Posterior cingulate gyrus (tissue), 11 donors: ENCODE measurements at regions not wholly inside any gene's neighbourhood (a gene's known extent, or its start where the extent isn't known, plus 50 kb on each side); places are given as distances from the start of the nearest gene placed in this dataset.

Experiments
- DNase-seq, 10 donors: peaks; one replicate each; pipeline versions ENCODE4 v3.0.0 to v3.0.0-alpha.2; 2020 to 2021; ENCODE audit warnings: mixed read lengths in 3 of 10
- intact Hi-C: fragments of 100-400 bp; cut with DNase I; formaldehyde crosslinking; loops from one replicate; pipeline ENCODE4 v1.15.1; 2023

DNA sequence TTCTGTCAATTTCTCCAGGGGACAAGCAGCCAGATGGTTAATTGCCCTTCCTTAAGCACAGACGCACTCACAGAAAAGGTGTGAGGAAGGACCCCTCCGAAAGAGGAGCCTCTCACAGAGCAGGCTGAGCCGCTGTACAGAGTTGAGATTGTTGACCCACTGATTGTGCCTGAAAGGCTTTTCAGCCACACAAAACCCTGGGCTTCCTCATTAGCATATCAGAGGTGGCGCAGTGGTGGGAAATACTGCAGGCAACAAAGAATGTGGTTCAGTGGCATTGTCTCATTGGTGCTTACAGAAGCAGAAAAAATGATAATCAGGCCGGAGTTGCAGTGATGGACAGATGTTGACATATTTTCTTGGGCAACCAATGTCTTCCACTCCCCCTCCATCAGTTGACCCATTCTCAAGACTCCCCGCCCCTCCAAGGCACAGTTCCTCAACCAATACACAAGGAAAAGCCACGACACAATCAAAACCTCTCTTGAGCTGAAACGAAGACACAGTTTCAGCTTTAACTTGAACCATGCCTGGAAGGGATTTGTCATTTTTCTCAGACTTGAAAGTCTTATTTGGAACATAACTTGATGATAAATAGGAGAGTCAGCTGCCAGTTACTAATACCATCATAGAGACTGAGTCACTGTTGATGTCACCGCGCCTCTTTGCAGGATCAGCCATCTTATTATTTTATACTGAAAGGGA lies 53.1 kb downstream of the ATXN3L start:
- DNase-seq = no peak
- intact Hi-C loops = no loop called here

DNA sequence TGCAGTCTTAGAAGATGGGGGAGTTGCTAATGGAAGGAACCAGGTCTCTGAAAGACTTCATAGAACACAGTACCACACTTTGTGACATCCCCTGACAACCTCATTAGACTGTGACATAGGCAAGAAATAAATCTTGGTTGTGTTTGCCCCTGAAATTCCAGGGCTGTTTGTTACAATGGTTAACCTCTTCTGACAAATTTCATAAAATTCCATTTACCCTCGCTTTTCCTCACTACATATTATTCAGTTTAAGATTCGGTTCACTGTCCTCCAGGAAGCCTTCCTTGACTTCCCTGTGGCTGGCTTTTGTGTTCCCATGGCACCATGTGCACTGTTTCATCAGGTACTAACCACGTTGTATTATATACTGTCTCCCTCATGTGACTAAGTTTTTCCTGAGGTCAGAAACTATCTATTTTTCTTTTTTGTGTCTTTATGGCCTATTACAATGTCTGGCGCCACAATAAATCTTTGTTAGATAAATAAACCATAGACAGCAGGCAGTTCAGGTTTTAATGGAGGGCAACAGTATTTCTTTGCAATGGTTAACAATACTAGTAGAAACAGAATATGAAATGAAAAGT lies 54.2 kb downstream of the ATXN3L start:
- intact Hi-C loops = no loop called here
- DNase-seq = no peak

DNA sequence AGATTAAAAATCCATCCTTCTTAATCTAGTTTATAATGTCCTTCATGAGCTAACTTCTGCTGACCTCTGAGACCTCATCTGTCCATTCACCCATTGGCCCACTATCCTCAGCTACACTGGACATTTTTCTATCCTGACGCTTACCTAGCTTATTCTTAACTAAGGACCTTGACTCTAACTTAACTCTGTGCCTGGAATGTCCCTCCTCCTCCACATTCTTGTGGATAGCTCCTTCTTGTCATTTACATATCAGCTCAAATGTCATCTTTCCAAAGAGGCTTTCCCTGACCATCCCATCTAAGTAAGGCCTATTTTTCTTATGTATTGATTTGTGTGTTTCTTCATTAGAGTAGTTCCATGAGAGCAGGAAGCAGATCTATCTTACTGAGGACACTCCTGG lies 54.7 kb downstream of the ATXN3L start:
- no peak for DNase-seq
- intact Hi-C loops = no loop called here

DNA sequence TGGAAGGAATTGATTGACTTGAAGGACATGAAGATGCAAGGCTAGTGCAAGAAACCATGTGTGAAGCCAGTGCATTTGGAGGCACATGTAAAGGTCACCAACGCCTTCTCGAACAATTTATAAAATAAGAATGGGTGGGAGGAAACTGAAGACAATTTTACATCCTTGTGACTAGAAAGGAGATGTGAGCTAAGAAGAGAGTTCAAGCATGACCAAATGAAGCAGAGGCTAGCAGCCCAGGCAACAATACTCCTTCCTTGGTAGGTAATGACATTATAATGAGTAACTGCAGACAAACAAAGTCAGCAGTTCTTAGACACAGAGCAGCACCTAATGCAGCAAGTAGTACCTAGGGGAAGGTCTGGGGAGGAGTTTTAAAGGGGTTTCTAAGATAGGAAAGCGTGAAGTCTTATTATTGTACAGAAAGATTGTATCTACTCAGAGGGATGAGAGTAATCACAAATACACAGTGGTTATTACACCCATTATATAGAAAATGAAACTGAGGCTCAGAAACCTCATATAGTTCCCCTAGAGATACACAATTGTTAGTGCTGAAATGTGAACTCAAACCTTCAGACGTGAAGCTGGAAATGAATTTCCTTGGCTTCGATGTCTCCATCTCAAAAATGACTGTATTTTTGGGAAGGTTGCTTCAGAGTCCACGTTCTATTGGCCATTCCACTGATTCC lies 56.1 kb downstream of the ATXN3L start:
- intact Hi-C loops = no loop called here

DNA sequence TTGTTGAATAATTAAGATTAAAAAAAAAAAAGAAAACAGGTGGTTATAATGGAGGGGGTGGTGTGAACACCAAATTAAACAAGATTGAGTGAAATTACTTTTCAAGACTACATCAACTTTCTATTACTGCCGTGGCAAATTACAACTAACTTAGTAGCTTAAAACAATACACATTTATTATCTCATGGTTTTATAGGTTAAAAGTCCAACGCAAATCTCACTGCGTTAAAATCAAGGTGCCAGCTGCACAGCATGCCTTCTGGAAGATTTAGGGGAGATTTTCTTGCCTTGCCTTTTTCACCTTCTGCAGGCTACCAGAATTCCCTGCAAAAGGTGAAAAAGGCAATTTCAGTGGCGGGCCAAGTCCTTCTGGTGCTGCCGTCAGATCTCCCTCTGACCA lies 58.5 kb downstream of the ATXN3L start:
- DNase-seq = no peak
- intact Hi-C loops = no loop called here

More for the DNA sequence above, 56.1 kb downstream of the ATXN3L start:
- no peak for DNase-seq

DNA sequence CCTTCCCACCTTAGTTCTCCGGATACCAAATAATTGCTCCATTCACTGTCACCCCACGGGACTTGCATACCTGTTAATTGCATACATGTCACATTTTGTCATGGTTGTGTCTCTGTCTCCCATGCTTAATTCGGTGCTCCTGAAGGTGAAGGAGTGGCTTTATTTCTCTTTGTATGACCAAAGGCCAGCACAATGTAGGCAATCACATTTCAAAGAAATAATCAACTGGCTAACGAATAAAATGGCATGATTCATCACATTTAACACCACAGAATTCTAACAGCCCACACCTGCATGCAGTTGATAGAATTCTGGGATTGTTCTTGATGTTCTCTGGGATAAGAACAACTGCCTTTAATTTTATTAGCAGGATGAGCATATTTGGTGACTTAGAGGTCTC lies 59.3 kb downstream of the ATXN3L start:
- DNase-seq = no peak
- intact Hi-C loops = no loop called here

DNA sequence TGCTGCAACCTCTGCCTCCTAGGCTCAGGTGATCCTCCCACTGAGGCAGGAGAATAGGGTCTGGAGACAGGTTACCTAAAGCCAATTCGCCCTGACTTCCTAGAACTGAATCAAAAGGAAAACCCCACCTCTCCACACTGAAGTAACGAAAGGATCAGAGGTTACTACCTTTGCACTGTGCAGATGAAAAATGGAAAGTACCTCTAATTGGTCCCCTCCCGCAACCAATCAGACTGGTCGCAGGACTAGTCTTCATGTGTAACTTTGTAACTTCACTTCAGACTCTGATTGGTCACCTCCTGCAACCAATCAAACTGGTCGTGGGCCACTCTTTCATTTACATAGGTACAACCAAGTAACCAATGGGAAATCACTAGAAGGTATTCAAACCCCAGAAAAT lies 61.1 kb downstream of the ATXN3L start:
- DNase-seq = no peak
- intact Hi-C loops = no loop called here

DNA sequence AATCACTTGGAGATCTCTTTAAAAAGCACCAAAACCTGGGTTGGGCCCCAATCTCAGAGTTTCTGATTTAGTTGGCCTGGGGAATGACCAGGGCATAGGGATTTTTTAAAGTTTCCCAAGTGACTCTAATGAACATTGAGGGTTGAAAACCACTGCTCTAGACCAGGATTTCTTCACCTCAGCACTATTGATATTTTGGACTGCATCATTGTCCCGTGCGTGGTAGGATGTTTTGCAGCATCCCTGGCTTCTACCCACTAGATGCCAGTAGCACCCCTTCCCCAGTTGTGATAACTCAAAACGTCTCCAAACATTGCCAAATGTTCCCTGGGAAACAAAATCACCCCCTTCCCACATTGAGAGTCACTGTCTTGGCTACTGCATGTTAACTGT lies 61.8 kb downstream of the ATXN3L start:
- intact Hi-C loops = no loop called here
- DNase-seq = no peak

DNA sequence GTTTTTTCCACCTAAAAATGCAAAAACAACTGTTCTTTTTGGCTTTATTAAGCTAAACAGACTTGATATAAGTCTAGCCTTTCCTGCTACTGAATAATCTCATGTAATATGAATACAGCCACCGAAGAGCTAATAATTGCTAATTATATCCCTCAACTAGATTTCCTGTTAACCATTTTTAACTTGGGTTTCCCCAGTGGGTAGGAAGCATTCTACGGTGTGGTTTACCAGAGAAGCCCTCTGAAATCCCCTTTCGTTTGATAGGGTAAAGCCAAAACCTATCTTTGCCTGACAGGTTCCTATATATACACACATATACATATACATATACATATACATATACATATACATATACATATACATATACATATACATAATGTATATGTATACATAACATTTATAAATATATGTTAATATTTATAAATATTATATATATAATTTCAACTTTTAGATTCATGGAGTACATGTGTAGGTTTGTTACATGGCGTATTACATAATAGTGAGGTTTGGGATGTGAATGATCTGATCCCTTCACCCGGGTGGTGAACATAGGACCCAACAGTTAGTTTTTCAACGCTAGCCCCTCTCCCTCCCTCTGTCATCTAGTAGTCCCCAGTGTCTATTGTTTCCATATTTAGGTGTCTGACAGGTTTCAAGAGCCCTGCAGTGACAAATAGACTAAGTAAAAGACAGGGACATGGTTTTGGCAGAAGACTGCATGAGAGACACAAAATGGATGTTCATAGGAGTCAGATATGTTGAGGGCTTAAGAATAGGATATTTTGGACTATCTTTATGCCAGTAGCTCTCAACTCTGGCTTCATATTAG lies 62.4 kb downstream of the ATXN3L start:
- intact Hi-C loops = no loop called here
- no peak for DNase-seq

DNA sequence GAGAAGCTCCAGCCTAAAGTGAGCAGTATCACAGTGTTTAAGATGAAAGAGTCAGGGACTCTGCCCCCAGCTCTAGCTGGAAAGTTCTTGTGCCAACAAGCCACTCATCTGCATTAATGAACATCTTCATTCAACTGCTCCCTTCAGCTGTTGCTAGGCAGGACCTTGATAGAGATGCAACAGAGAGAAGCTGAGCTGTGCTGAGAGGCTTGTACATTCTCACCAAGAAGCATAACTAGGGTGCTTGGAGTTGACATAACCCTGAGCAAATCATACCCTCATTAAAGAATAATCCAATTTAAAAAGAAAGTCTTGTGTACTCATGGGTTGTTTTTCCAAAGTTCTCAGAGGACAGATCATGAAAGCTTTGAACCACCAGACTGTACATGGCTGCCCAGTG lies 63.2 kb downstream of the ATXN3L start:
- intact Hi-C loops = no loop called here
- DNase-seq = no peak

DNA sequence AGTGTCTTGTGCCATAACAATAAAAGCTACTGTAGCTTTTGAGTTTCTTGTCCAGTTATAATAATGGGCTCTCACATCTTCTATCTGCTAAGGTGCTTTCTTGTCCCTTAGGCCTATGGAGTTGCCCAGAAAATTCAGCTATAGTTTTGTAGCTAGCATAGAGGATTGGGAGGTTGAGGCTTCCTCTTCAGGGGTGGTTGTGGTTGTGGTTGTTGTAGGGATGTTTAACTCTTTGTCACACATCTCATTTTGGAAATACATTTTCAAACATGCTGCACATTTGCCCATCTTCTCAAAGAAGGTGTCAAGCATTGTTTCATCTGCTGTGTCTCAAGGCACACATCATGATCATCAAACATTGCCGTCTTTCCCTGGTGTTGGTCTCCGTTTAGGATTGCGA lies 65.0 kb downstream of the ATXN3L start:
- no peak for DNase-seq
- intact Hi-C loops = no loop called here

DNA sequence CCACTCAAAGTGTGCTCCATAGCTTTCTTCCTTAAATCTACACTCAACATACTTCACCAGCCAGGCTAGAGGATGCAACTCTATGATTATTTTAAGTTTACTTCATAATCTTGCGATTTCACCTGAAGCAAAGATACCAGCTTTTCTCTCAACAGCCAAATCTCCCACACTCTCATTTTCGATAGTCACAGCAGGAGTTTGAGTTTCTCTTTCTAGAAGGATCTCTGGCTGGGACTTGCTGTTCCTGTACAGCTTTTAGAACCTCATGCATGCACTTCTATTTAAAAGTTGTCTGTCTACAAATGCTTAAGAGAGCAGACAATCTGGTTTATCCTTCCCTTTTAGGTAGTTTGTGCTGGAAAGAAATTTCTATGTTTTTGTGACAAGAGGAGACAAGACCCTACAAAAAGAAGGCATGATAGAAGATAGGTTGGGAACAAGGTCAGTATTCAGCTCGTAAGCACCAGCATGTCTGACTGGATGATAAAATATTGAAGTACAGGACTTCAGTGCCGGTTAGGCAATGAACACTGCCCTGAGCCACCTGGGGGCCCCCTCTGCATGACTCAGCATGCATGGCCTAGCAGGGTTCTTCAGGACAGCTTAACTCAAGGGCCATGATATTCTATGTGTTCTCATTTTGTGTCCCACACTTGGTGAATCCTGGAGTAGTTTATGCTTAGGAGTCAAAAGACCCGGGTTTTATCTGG lies 65.6 kb downstream of the ATXN3L start:
- DNase-seq = peak in 1 of 10 donors; percentile 60
- intact Hi-C loops = no loop called here

DNA sequence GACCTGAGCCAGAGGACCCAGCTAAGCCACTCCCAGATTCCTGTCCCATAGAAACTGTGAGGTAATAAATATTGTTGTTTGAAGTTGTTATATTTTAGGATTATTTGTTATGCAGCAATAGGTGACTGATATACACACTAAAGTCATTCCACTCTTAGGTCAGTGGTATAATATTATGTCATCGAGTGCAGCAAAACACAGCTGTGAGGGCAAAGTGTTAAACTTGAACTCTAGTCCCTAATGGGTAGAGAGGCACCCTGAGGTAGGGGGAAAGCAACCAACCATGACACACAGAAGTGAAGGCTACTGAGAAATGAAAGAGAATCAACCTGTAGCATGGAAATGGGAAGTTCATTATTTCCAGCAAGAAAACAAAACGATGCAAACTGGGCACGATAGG lies 66.6 kb downstream of the ATXN3L start:
- no peak for DNase-seq
- intact Hi-C loops = no loop called here

DNA sequence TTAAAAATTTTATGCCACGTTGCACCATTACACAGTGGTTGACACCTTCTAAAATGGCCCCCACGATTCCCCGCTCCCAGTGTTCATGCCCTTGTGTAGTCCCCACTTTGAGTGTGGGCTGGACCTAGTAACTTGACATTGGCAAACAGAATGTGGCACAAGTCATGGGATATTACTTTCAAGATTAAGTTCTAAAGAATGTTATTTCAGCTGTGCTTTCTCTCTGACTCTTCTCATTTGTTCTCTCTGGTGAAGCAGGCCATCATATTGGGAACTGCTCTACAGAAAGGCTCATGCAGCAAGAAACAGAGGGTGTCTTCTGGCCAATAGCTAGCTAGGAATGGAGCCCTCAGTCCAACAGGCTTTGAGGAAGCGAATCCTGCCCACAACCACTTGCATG lies 67.1 kb downstream of the ATXN3L start:
- intact Hi-C loops = no loop called here
- no peak for DNase-seq

DNA sequence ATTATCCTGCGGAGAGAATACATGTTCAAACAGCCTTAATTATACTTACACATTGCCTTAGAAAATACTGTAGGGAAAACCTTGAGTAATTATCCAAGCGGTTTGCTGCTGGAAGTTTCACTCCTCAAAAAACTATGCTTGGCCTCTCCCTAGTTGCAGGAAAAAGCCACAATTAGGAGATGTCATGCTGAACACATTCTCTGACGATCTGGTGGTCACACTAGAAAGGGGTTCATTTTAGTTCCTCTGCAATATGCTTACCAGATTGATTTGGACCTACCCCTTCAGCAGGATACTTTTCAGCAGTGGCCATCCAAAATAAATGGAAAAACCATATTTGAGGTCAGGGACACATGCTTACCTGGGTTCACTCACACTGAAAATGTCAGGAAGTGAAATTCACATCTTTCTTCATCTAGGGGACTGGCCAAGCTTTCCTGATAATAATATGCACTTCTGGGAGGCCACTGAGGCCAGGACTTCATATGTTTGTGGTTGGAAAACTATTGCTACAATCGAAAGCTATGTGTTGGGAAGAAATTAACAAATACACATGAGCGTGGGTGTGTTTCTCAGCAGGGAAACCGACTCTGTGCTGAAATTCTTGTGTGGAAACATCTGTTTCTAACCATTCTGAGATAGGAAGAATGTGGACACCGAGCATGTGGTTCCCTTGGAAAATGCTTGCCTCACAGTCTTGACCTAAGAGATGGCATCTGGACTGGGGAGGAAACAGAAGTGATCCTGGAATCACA lies 68.8 kb downstream of the ATXN3L start:
- intact Hi-C loops = no loop called here
- no peak for DNase-seq

DNA sequence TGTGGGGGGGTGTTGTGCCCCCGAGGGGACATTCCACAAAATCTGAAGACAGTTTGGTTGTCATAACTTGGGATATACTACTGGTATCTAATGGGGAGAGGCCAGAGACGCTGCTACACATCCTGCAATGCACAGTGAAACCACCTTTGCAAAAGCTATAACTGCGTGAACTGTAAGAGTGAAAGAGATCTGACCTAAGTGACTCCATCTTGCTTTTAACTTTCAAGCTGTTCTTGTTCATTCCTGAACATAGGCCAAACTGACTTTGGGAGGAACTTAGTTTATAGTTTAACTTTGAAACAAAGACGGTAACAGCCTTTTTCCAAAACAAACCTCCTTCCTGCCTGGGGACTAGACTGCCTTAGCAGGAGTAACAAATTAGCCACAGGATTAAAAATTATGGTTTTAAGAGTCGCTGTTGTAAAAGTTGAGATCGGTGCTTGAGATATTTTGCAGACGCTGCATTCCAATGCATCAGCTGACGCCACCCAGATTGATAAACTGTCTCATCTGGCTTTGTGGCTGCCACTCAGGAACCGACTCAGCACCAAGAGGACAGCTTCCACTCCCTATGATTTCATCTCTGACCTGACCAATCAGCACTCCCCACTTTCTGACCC lies 70.9 kb downstream of the ATXN3L start:
- DNase-seq = no peak
- intact Hi-C loops = no loop called here

DNA sequence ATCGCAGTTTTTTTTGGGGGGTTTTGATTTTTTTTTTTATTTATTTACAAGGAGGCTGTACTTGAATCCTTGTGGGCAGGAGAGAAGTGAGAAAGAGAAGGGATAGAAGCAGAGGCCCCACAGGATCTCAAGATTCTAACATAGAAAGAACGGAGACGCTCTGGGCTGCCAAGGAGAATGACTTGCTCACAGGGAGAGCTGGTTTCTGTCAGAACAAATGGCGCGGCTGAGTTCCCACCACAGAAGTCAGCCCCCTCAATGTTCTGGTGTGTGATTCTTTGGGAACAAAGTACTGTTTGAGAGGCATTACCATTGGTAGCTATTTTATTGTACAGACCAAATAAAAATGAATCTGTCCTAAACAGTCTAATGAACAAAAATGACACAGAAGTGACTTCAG lies 80.6 kb downstream of the ATXN3L start:
- peak in 5 of 10 donors; percentile 8 to 85 (median 15) for DNase-seq
- intact Hi-C loops = no loop called here

DNA sequence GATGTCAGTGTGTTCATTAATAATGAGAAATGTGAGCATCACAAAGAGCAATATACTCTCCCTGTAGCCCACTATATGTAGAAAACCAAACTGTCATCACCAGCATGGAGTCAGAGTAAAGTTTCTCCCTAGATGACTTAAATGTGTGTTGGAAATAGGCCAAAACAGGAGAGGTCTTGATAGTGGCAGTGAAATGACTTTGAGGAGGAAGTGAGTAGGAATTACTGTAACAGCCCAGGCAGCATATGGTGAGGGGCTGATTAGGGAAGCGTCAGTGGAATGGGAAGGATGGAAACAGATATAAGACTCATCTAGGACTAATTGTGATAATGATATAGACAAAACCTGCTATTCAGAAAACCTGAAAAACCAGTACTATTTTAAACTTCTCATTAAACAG lies 83.9 kb downstream of the ATXN3L start:
- intact Hi-C loops = no loop called here
- DNase-seq = no peak

DNA sequence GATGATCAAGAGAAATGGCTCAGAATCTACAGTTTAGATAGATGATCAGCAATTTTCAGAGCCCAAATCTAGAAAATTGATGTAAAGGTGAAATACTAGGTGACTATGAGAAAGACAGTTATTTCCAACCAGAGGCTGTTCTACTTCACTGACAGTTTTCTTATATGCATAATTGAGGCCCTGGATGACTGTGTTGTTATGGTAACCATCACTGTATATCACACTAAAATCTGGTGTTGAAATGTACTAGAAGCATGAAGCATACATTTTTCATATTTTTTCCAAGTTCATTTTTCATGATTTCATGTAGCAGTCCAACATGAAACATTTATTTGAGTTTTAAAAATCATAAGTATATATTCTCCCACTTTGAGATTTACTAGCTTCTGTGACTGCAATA lies 87.4 kb downstream of the ATXN3L start:
- intact Hi-C loops = no loop called here
- no peak for DNase-seq
